NCI-H446 (cell line): ENCODE measurements at regions not wholly inside any gene's neighbourhood (a gene's known extent, or its start where the extent isn't known, plus 50 kb on each side); places are given as distances from the start of the nearest gene placed in this dataset.

ENCODE experiments used
- DNase-seq, 2 experiments: peaks; one replicate each; lab custom pipeline; 2025; lab: John Stamatoyannopoulos, UW

DNA sequence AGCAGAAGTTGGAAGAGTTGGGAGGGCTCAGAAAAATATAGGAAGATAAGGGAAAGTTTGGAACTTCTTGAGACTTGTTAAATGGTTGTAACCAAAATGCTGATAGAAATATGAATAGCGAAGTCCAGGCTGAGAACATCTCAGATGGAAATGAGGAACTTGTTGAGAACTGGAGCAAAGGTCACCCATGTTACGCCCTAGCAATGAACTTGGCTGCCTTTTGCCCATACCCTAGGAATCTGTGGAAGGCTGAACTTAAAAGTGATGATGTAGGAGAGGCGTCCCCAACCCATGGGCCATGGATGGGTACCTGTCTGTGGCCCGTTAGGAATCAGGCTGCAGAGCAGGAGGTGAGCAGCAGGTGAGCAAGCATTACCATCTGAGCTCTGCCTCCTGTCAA lies 347.8 kb downstream of the ARL4A start:
- DNase-seq, result no peak

GRCh38 chr7:13036256-13036780 lies 348.9 kb downstream of the ARL4A start:
- no peak for DNase-seq

DNA sequence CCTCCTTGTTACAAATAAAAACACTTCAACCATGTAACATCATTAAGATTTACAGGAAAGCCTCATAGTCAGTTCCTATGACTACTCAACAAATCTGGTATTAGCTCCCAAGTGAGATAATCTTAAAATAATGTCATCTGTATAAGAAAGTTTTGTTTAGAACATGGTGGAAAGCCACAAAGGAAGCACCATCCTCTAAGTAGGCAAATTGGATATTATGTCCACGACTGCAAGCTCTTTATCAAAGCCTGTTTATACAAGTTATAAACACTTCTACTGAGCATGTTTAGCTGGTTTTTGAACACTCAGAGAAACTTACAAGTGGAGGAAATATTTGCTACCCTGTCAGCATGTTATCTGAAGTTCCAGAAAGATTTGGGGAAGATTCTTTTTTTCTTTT lies 349.8 kb downstream of the ARL4A start:
- no peak for DNase-seq

DNA sequence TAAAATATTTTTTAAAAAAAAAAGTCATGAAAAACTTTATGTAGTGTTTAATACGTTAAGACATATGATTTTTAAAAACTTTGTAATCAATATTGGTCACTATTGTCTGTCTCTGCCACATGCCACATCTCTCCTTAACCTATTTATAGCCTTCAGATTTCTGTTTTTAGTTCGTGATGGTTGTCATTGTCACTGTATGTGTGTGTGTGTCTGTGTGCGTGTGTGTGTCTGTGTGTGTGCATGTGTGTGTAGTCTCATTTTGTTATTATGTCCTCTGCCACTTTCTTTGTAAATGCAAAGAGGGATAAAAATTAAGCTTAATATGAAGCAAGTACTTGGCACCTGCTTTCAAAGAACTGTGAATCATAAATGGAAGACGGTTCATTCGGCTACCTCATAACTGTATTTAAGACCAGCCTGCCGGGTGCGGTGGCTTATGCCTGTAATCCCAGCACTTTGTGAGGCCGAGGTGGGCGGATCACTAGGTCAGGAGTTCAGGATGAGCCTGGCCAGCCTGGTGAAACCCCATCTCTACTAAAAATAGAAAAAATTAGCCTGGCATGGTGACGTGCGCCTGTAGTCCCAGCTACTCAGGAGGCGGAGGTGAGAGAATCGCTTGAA lies 354.0 kb downstream of the ARL4A start:
- DNase-seq, result no peak

DNA sequence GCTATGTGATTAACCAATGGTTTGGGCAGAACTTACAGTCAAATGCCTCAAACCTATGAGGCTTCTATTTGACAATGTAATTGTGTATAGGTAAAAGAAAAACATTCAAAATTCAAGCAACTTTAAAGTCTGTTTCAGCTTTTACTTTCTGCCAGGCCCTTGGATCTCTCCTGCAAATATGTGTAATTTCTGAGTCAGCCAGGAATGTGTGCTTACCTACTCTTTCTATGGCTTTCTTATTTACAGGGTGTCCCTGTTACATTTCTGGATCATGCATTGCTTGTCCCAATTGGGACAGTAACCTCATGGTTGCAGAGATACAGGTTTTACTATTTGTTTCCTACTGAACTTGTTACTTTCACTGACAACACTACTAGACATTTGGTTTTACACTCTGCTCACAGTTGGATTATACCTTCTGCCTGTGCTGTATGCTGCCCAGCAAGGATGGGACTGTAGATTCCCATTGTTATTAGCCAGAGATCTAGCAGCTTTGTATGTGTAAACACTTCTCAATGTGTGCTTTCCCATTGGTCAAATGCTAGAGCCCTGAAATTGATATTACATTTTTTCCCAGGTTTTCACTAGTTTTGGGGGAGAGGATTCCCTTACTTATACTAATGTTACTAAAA lies 355.3 kb downstream of the ARL4A start:
- DNase-seq, result no peak

DNA sequence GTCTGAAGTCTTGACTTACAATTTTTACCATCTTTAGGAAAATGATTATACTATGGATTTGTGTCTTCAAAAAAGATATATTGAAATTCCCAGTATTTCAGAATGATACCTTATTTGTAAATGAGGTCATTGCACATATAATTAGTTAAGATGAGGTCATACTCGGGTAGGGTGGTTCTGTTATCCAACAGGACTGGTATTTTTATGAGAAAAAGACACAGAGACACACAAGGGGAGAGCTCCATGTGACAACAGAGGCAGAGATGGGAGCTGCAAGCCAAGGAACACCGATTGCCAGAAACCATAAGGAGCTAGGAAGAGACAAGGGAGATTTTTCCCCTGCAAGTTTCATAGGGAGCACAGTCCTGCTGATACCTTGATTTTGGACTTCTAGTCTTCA lies 356.9 kb downstream of the ARL4A start:
- no peak for DNase-seq

GRCh38 chr7:13047061-13047460 lies 359.6 kb downstream of the ARL4A start:
- no peak for DNase-seq

- DNase-seq, result no peak
Measured at GRCh38 chr7:13049946-13050345, 362.5 kb downstream of the ARL4A start.

DNA sequence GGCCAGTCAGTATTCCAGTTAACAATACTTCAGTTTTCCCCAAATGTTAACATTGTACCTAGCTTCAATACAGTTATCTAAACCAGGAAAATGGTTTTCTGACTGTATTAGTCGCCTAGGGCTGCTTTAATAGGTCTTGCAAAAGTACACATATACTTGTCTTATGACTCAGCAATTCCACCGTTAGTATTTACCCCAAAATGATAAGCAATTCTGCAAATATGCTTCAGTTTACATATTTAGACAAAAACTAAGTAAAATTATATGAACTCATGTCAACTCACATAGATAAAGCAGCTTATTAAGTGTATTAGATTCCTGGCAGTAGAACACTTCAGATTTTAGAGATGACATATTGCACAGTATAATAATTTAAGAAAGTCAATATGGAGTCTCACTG lies 363.3 kb downstream of the ARL4A start:
- no peak for DNase-seq

- DNase-seq, result no peak
Measured at GRCh38 chr7:13055732-13056368, 368.4 kb downstream of the ARL4A start.

DNA sequence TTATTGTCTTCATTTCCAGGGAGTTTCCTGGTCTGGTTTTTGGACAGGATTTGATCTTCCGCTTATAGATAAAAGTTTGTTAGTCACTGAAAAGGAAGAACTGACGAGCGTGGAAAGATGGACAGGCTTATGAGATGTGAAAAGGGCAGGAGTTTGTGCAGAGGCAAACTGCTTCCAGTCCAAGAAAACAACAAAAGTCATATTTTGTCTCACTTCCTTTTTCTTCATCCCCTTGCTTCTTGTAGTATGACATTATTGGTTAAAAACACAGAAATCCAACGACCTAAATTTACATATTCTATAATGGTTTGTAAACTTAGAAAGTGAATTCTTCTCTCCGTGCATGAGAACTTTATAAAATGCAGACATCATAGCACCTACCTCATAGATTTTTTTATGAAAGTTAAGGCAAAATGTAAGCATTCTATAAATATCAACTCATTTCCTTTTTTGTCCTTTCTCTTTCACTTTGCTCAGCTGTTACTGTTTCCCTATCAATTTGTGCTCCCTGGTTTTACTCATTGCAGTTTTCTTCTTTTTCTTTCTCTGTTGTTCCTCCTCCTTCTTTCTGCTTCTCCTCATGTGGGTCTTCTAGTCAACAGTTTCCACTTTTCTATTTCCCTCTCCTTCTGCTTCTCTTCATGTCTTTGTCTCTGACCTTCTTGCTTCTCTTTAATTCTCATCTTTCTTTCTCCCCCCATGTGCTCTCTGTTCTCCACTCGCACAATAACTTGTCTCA lies 370.2 kb downstream of the ARL4A start:
- no peak for DNase-seq

GRCh38 chr7:13060173-13060572 lies 372.7 kb downstream of the ARL4A start:
- DNase-seq, result no peak

DNA sequence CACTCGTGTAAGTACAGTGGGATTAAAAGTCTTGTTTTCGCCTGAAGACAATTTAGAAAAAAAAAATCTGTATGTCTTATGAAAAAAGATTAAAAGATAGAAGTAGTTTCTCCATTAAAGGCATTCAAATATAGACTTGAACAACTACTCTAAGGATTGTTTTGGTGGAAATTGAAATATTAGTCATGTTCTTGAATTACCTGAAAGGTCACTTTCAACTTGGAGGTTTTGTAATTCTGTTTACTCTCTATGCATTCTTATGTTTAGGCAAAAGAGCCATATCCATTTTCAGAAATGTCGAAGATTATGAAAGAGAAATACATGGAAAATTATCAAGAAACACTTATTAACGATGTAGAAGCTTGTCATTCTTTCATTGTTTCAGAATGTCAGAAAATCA lies 373.7 kb downstream of the ARL4A start:
- no peak for DNase-seq

GRCh38 chr7:13062631-13063030 lies 375.2 kb downstream of the ARL4A start:
- DNase-seq, result no peak

DNA sequence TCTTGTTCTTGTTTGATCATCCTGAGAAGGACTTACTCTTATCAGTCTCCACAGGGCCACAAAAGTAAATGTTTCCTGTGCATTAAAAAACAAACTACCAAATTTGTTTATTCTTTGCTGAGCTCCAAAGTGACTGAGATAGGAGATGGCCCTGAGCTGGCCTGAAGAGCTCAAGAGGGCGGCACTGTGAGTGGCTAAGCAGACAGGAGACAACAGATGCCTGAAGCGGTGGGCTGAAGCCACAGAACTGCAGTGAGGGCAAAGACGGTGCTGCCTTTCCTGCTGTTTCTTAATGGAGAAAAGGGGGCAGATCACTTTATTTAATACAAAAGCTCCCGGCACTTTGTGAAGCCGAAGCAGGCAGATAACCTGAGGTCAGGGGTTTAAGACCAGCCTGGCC lies 379.6 kb downstream of the ARL4A start:
- DNase-seq, result no peak

DNA sequence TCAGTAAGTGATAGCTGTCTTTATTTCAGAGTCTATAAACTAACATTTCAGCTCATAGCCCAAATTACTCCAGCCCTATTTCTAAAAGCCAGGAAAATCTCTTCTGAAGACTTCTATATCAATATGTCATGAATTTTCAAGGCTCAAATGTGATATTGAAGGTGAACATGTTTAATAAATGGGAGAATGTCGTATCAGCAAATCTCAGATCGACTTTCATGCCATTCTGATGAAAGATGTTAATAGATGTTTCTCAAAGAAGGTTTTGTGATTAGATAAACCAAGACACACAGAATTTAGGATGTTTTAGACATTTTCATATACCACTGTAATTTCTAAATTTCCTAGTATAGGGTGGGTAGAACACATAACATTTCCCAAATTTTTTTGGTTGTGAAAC lies 380.6 kb downstream of the ARL4A start:
- DNase-seq, result no peak

GRCh38 chr7:13069841-13070240 lies 382.4 kb downstream of the ARL4A start:
- no peak for DNase-seq

DNA sequence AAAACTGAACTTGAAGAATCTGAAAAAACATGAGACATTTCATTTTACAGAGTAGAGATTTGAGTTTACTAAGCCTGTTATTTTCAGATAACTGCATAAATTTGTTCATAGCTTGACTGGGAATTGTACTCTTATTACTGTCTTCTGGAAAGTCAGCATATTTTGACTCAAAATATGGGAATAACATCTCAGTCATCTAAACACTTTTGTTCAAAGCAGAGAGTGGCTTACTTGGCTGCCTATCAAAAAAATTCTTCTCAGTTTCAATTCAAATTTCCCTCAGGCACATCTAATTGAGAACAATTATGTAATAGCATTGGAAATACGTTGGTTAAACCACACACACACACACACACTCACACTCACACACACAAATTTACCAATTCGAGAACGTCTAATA lies 384.6 kb downstream of the ARL4A start:
- no peak for DNase-seq

GRCh38 chr7:13077466-13077865 lies 390.0 kb downstream of the ARL4A start:
- no peak for DNase-seq

DNA sequence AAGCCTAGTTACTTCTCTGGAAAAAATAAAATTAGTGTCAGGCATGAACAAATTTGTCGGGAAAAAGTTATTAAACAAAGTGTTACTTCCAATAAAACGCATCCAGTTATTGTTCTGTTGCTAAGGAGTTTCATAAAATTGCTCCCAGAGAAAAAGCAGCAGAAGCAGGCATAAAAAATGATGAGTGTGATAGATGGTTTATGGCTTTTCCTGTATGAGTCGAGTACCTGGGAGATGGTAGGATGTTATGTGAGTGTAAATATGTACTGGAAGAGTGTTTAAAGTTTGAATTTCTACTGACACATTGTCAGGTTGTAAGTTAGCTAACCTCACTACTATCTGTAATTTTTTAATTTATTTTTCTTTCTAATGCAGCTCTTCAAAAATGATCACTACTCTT lies 390.7 kb downstream of the ARL4A start:
- DNase-seq, result no peak

GRCh38 chr7:13090959-13091358 lies 403.5 kb downstream of the ARL4A start:
- DNase-seq, result no peak

DNA sequence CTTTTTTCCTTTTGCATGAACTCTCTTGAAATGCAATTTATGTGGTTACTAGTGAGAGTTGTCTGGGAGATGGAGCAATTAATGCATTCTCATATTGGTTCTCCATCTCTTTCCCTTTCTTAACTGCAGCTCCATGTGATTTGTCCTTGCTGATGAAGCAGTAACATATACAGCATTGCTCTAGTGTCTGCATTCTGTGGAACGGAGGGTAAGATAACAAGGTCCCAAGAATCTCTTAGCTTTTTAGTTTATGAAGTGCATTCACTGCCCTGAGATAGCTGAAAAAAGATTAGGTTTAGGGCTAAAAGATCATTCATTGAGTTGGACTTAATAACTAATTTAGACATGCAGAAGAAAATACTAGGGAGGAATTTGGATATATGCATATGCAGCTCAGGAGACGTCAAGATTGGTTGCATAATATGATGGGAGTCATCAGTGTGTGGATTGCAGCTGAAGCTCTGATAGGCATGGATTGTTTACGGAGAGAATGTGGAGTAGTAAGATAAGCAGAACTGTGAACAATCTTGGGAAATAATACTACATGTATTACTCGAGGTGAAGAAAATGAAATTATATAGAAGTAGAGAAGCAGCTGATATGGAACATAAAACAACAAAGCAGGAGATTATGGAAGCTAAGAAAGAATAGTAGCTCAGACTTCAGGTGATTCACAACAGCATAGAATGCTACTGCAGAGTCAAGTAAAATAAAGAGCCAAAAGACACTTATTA lies 404.7 kb downstream of the ARL4A start:
- no peak for DNase-seq
